HT1080 (cell line): ENCODE measurements at regions not wholly inside any gene's neighbourhood (a gene's known extent, or its start where the extent isn't known, plus 50 kb on each side); places are given as distances from the start of the nearest gene placed in this dataset.
"Not testable (repeated sequence)": the region's sequence is repeated elsewhere in the genome, so short reads cannot be mapped to it uniquely, and the experiment has no call there.

Experiments
- DNase-seq: peaks from one replicate; pipeline ENCODE4 v3.0.0-alpha.2; 2015; ENCODE audit warnings: low read depth

DNA sequence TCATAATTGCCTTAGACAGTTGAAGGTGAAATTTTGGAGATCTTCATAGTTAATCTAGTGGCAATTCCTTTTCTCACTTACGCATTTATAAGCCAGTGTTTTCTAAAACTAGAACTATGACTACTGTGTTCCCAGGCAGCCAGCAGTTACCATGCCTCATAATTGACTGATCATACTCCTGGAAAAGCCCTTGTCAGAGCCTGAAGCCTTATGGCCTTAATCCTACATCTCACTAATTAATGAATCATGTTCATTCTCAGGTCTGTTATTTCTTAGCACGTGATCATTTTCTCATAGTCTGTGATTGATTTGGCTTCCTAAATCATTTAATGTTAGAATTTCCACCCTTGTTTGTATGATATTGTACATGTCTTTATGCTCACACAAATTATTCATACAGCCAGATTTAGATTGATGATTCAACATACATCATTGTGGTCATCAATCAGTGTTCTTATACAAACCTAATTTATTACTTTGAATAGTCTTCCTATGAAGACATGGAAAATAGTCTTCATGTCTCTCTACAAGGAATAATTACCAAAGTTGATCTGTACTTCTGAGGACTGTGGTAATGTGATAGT is 132.6 kb upstream of the ASCC3 start:
- no peak for DNase-seq

DNA sequence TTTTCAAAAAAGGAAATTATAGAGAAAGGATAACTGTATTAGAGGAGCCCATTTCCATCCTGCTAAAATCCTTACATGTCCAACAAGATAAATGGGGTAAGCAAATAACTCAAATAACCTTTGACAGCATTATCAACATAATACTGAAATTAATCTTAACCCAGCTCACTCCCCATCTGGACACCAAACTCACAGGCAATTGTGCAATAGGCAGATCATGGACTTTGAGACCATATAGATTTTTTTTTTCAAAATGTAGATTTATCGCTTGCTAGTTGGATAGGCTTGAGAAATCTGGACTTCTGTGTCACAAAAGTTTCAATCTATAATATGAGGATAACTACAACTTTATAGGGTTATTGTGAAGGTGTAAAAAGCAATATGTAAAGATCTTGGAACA is 134.4 kb upstream of the ASCC3 start:
- no peak for DNase-seq

DNA sequence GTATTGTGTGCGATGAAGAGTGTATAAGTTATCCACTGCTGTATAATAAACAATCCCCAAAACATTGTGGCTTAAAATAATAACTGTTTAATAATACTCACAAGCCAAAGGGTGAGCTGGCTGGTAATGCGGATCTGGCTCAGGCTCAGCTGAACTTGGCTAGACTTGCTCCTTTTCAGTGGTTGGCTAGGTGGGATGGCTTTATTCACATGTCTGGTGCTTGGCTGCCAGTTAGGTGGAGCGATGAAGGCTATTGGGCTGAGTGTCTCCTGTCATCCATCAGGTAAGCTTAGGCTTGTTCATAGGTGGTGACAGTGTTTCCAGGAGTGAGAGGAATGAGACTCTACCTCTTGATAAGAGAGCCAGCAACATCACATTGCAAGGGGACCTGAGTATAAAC is 135.0 kb upstream of the ASCC3 start:
- no peak for DNase-seq

DNA sequence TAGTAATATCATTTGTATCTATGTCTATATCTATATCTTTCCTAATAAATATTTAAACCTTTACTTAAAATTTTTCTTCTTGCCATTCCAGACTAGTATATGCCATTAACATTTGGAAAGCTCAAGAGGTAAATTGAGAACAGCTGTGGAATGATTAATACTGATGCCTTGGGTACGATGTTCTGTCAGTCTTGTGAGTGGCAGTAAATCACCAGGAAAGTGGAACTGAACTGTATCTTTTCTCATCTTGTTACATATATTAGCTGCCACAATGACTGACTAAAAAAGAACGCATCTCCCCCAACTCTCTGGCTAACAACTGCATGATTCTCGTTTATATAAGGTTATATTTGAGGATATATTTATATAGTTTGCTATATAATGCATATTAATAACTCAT is 137.0 kb upstream of the ASCC3 start:
- DNase-seq, result no peak

DNA sequence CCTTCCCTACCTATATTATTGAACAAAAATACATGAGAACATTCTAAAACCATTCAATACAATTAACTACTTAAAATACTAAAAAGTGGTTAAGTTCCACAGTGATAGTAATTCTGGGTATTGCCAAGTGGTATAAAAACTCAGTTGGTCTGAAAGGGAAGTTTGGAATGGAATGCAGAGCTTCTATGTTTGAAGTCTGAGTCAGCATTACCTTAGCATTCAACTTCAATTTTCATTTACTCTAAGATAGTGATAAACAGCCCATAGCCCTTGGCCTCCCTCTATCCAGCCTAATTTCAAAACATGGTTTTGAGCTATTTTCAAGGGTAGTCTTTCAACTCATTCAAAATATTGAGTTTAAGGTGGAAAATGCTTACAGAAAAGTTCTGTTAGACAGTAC is 140.4 kb upstream of the ASCC3 start:
- no peak for DNase-seq

DNA sequence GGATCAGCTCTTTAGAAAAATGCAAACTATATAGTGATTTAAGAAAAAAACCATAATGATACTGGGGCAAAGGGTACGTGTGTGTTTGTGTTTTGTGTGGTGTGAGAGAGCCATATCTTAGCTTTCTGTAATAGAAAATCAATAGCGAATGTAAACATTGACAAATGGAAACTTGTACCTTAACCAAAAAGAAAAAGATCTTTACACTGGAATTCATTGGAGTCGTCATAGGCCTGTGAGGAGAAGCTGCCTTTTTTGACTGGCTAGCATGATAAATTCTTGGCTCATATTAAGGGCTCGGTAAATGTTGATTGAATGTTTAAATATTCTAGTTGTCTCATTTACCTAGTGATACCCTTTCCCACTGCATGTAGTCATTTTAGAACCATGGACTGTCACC is 161.8 kb upstream of the ASCC3 start:
- no peak for DNase-seq

DNA sequence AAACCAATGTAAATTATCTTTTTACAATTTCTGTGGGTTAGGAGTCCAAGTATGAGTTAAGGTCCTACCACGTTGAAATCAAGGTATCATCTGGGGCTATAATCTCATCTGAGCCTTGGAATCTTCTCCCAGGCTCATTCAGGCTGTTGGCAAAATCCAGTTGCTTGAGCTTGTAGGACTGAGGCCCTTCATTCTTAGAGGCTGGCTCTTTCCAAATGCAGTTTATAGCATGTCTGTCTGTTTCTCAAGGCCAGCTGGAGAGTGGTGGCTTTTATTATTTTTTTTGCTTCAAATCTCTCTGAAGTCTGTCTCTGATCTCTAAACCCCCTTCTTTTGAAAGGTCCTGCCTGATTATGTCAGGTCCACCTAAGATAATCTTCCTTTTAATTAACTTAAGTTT is 177.2 kb upstream of the ASCC3 start:
- no peak for DNase-seq

DNA sequence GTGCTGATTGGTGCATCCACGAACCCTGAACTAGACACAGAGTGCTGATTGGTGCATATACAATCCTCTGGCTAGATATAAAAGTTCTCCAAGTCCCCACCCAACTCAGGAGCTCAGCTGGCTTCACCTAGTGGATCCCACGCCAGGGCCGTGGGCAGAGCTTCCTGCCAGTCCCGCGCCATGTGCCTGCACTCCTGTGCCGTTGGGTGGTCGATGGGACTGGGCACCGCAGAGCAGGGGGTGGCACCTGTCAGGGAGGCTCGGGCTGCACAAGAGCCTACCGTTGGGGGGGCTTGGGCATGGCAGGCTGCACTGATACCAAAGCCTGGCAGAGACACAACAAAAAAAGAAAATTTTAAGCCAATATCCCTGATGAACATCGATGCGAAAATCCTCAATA is 185.4 kb upstream of the ASCC3 start:
- no peak for DNase-seq

DNA sequence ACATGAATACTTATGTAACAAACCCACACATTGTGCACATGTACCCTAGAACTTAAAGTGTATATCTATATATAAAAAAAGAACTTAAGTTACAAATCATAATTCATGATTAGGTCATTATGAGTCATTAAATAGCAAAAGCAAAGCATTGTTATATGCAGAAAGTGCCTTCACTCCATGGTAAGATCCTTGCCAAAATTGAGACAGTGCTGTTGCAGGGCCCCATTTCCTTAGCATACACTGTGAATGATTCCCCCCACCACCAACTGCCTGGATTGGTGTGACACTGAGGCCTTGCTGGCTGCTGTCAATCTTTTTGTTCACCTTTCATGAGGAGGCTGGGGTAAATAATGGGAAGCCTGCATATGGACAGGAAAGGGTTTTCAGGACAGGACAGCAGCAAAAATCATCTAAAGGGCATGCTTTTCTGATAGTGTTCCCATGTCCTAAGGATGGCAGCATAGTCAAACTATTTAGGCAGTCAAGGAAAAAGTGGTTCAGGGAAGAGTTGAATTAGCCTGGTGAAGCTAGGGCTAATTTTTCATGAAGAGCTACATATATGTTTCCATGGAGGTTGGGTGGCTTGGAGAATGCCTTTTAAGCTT is 188.2 kb upstream of the ASCC3 start:
- DNase-seq, result peak; percentile 34

DNA sequence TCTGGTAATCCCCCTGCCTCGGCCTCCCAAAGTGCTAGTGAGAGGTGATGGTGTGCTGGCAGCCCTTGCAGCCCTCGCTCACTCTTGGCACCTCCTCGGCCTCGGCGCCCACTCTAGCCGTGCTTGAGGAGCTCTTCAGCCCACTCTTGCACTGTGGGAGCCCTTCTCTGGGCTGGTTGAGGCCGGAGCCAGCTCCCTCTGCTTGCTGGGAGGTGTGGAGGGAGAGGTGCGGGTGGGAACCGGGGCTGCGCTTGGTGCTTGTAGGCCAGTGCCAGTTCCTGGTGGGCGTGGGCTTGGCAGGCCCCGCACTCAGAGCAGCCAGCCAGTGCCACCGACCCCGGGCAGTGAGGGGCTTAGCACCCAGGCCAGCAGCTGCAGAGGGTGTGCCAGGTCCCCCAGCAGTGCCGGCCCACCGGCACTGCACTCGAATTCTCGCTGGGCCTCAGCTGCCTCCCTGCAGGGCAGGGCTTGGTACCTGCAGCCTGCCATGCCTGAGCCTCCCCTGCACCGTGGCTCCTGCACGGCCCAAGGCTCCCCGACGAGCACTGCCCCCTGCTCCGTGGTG is 189.0 kb upstream of the ASCC3 start:
- no peak for DNase-seq

DNA sequence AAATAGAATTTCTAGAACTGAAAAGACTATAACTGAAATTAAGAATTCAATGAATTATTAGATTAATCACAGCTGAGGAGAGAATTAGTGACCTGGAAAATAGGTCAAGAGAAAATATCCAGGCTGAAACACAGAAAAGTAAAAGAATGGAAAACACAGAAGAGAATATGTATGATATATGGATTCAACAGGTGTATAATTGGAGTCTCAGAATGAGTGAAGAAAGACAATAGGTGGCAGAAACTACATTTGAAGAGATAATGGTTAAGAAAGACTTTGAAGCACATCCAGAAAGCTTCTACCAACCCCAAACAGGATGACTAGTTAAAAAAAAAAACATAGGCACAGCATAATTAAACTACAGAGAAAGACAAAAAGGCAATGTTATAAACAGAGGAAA is 196.2 kb upstream of the ASCC3 start:
- no peak for DNase-seq

DNA sequence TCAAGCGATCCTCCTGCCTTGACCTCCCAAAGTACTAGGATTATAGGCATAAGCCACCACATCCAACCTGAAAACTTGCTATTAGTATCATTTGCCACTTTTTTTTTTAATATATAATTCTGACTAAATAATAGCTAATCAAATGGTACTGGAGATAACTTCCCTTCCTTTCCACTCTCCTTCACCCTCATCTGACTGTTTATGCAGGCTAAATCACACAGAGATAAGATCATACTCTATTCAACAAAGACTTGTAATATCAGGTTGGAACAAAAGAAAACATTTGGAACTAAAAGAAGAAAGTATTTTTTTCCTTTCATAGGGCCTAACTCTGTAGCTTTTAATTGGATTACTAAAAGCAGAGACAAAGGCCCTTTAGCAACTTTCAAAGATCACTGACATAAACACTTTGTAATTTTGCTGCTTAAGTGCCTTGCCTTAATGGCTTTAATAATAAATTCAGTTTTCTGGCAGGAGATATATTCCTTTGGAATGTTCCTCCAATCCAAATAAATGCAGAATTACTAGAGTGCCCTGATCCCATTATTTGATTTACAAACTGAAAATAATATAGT is 198.7 kb upstream of the ASCC3 start:
- DNase-seq, result no peak

DNA sequence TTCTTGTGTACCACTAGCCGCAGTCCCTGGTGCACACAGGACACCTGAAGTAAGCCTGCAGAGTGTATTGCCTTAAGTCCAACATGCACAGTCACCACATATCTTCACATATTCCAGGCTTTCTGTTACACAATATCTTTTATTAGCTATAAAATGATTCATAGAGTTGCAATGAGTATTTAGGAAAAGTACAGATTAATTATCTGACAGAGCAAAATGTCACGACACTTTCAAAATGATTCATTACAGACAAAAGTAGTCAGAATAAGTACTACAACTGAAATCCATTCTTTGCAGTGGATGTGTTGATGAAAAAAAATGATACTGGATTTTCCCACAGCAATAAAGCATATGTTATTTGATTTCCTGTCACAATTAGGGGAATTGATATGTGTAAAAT is 199.5 kb upstream of the ASCC3 start:
- DNase-seq, result no peak

DNA sequence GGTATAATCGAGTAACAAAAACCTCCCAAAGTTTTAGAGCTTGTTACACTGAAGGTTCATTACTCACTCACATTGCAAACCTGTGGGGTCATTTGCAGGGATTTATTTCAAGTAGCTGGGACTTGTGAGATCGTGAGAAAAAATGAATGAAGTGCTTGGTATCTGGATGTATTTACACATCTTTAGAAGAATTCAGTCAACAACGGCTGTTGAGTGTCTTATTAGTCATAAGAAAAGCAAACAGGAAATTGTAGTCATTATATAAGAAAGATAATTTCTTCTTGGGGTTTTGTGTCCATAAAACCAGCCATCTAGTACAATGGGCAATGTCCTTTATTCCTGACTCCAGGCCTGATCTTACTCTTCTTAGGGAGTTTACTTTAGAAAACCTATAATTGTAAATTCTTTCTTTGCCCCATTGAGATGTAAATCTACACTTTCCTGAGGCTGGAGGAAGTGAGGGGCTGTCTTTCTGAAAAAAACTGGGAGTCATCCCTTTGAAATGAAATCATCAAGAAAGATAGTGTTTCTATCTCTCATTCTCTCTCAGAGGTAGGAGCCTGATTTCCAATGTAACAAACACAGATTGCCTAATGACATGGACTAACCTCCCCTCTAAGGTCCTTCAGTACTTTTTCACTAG is 202.5 kb upstream of the ASCC3 start:
- DNase-seq, result peak; percentile 78

DNA sequence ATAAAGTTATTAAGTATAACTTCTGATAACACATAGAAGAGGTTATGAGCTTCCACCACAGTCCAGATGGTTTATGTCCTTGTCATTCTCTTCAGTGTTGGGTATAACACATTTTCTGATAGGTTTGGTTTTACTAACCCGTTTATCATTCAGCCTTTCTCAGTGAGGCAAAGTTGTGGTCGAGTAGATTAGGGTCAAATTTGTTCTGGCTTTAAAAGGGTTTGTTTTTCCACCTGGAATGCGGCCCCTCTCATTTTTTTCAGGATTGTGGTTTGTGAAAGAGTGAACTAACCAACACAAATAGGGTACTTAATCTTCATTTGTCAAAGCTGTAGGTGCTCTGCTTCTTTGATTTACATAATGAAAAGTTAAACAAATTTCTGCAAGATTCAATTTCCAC is 204.2 kb upstream of the ASCC3 start:
- no peak for DNase-seq

DNA sequence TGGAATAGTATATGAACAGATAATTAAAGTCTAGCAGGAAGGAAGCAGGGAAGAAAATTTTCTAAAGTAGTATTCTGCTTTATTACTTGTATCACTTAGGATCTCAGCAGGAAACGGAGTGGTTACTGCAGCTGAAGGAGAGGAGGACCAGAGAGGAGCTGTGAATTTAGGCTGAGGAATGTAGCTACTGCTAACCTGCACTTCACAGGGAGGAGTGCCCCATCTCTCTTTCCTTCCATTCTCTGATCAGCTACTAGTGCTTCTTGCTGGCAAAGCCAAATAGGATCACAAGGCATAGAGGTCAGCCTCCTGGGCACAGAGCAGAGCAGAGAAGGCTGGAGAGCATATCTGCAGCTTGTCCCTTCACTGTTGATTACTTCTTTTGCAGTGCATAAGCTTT is 205.3 kb upstream of the ASCC3 start:
- DNase-seq, result no peak

DNA sequence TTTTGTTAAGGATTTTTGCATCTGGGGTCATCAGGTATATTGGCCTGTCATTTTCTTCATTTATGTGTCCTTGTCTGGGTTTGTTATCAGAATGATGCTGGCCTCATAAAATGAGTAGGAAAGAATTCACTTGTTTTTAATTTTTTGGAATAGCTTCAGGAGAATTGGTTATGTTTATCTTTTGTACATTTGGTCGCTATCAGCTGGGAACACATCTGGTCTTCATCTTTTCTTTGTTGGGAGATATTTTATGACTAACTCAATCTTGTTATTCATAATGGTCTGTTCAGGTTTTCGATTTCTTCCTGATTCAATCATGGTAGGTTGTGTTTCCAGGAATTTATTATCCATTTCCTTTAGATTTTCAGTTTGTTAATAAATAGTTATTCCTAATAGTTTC is 207.5 kb upstream of the ASCC3 start:
- DNase-seq, result no peak

DNA sequence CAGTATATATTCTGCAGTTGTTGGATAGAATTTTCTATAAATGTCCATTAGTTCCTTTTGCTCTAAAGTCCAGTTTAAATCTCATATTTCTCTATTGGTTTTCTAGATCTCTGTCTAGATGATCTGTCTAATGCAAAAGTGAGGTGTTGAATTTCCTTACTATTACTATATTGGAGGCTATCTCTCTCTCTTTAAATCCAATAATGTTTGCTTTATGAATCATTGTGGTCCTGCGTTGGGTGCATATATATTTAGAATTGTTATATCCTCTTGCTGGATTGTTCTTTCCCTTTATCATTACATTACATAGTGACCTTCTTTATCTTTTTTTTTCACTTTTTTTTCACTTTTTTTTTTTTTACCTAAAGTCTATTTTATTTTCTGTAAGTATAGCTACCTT is 208.5 kb upstream of the ASCC3 start:
- no peak for DNase-seq

DNA sequence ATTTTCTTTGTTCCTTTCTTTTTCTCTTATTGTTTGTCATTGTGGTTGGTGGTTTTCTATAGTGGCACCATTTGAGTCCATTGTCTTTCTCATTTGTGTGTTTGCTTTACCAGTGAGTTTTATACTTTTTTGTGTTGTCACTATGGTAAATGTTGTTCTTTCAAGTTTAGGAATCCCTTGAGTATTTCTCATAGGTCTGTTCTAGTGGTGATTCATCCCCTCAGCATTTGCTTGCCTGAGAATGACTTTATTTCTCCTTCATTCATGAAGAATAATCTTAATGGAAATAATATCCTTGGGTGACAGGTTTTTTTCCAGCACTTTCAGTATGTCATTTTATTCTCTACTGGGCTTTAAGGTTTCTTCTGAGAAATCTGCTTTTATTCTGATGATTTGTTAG is 209.2 kb upstream of the ASCC3 start:
- DNase-seq, result no peak

DNA sequence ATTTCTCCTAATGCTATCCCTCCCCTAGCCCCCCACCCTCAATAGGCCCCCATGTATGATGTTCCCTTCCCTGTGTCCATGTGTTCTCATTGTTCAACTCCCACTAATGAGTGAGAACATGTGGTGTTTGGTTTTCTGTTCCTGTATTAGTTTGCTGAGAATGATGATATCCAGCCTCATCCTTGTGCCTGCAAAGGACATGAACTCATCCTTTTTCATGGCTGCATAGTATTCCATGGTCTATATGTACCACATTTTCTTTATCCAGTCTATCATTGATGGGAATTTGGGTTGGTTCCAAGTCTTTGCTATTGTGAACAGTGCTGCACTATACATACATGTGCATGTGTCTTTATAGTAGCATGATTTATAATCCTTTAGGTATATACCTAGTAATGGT is 217.5 kb upstream of the ASCC3 start:
- not testable (repeated sequence) for DNase-seq

DNA sequence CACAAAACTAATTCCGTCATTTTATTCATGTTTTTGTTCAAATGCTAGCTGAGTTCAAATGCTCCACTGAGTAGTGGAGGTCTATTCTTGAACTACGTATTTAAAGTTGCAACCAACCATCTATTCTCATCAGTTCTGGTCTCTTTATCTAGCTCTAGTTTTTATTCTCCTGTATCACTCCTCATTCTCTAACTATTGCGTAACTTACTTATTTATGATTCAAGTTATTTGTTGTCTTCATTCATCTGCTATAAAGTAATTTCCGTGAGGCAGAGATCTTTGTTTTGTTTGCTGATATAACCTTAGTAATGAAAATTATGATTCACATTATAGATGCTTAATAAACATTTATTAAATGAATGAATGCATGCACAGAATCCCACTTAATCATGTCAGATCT is 221.6 kb upstream of the ASCC3 start:
- no peak for DNase-seq

DNA sequence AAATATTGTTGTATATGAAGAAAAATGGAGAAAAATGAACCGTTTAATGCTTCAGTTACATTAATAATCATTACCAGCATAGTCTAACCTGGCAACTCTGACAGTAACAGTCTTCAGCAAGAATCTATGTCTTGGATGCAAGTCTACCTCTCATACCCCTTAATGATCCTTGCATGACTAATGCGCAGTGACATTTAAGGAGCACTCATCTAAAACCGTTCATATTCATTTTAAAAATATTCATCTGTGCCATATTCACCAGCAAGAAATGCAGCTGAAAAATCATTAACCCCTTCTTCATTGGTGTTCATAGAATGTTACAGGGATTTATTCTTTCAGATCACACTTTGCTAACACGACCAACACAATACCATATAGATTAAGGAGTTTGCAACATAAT is 227.2 kb upstream of the ASCC3 start:
- DNase-seq, result no peak

DNA sequence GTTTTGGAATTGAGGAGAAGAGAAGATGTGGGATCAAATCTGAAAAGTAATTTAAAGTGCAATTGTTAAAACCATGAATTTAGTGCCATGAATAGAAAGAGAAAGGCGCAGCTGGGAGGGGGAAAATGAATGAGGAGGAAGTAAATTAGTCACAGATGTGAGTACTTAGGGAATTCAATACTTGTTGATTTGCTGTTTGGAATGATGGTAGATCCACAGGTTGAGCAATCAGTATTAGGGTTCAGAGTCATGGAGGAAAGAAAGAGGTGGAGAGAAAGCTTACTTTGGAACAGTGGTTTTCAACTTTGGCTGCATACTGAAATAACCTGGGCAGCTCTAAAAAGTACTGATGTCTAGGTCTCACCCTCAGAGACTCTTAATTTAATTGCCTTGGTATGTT is 229.7 kb upstream of the ASCC3 start:
- no peak for DNase-seq
